ENCODE measurements at regions not wholly inside any gene's neighbourhood (a gene's known extent, or its start where the extent isn't known, plus 50 kb on each side); places are given as distances from the start of the nearest gene placed in this dataset.
"Not testable (repeated sequence)": the region's sequence is repeated elsewhere in the genome, so short reads cannot be mapped to it uniquely, and the experiment has no call there.

- Histone ChIP-seq H3K36me3 (ENCODE audit: insufficient read depth in 1 of 2, low read depth in 1 of 2) (no peaks in the 10 kb centered on the region), H3K4me1 (no peaks in the 10 kb centered on the region), H3K27ac (no peak overlapping the region), H3K4me3 (no peak overlapping the region), H3K9me3 (no peaks in the 10 kb centered on the region), H3K27me3 (ENCODE audit: insufficient read depth in 3 of 3, low read length in 2 of 3) (peaks cover 0 to 9% (median 0%) of the 10 kb centered on the region in 3 donors)
- WGBS, 3 donors, result 62 to 64% (median 63%) methylated on average over 4 of the region's 4 CpGs
- ATAC-seq, result no peak
- DNase-seq, result no peak
- TF ChIP-seq CTCF (IDR thresholded peaks at IDR 0.05), result no peak
- intact Hi-C loops (cut with DNase I), result no loop called here
Observed at GRCh38 chr22:48061726-48062125, 1299.3 kb downstream of the TBC1D22A start.

GRCh38 chr22:48060266-48060665 lies 1297.8 kb downstream of the TBC1D22A start:
- 61 to 69% (median 63%) methylated on average over 7 of the region's 7 CpGs for WGBS, 3 donors
- intact Hi-C loops (cut with DNase I), result no loop called here

GRCh38 chr22:48059521-48059920 lies 1297.1 kb downstream of the TBC1D22A start:
- H3K27ac ChIP-seq; DNase-seq; H3K36me3 ChIP-seq (ENCODE audit: insufficient read depth in 1 of 2, low read depth in 1 of 2); intact Hi-C loops (cut with DNase I); H3K4me1 ChIP-seq; H3K4me3 ChIP-seq; H3K9me3 ChIP-seq; ATAC-seq: not testable (repeated sequence)
- WGBS, 3 donors, result 91 to 99% (median 97%) methylated on average over 4 of the region's 4 CpGs
- H3K27me3 ChIP-seq (ENCODE audit: insufficient read depth in 3 of 3, low read length in 2 of 3), result peaks cover 0 to 13% (median 0%) of the 10 kb centered on the region in 3 donors

More at GRCh38 chr22:48060266-48060665, 1297.8 kb downstream of the TBC1D22A start:
- ATAC-seq (no peak), DNase-seq (no peak)
- no peaks in the 10 kb centered on the region for H3K4me1 ChIP-seq
- H3K27ac ChIP-seq, result no peak overlapping the region
- H3K9me3 ChIP-seq, result no peaks in the 10 kb centered on the region
- TF ChIP-seq CTCF (IDR thresholded peaks at IDR 0.05), result no peak
- H3K36me3 ChIP-seq (ENCODE audit: insufficient read depth in 1 of 2, low read depth in 1 of 2), result no peaks in the 10 kb centered on the region
- no peak overlapping the region for H3K4me3 ChIP-seq
- H3K27me3 ChIP-seq (ENCODE audit: insufficient read depth in 3 of 3, low read length in 2 of 3), result peaks cover 0 to 12% (median 0%) of the 10 kb centered on the region in 3 donors

GRCh38 chr22:48057116-48057835 lies 1294.8 kb downstream of the TBC1D22A start:
- no peaks in the 10 kb centered on the region for H3K4me1 ChIP-seq
- no peak overlapping the region for H3K27ac ChIP-seq
- ATAC-seq, result no peak
- DNase-seq, result no peak
- intact Hi-C loops (cut with DNase I), result no loop called here
- no peaks in the 10 kb centered on the region for H3K36me3 ChIP-seq (ENCODE audit: insufficient read depth in 1 of 2, low read depth in 1 of 2)
- H3K4me3 ChIP-seq, result no peak overlapping the region
- H3K27me3 ChIP-seq (ENCODE audit: insufficient read depth in 3 of 3, low read length in 2 of 3), result peaks cover 0 to 19% (median 0%) of the 10 kb centered on the region in 3 donors
- no peaks in the 10 kb centered on the region for H3K9me3 ChIP-seq
- 76 to 77% (median 76%) methylated on average over 22 of the region's 22 CpGs for WGBS, 3 donors
- no peak for TF ChIP-seq CTCF (IDR thresholded peaks at IDR 0.05)

- H3K4me3 ChIP-seq, result no peak overlapping the region
- no peak overlapping the region for H3K27ac ChIP-seq
- H3K9me3 ChIP-seq, result no peaks in the 10 kb centered on the region
- H3K4me1 ChIP-seq, result no peaks in the 10 kb centered on the region
- no peaks in the 10 kb centered on the region for H3K36me3 ChIP-seq (ENCODE audit: insufficient read depth in 1 of 2, low read depth in 1 of 2)
- no peak for DNase-seq
- intact Hi-C loops (cut with DNase I), result no loop called here
- peaks cover 0 to 19% (median 0%) of the 10 kb centered on the region in 3 donors for H3K27me3 ChIP-seq (ENCODE audit: insufficient read depth in 3 of 3, low read length in 2 of 3)
- no peak for ATAC-seq
- WGBS, 3 donors, result 48 to 61% (median 48%) methylated on average over 11 of the region's 11 CpGs
- no peak for TF ChIP-seq CTCF (IDR thresholded peaks at IDR 0.05)
Observed at GRCh38 chr22:48055827-48056226, 1293.4 kb downstream of the TBC1D22A start.

All from psoas muscle (tissue), 7 donors.